Glutamatergic neuron (in vitro differentiated cells): ENCODE measurements at regions not wholly inside any gene's neighbourhood (a gene's known extent, or its start where the extent isn't known, plus 50 kb on each side); places are given as distances from the start of the nearest gene placed in this dataset.
"Not testable (repeated sequence)": the region's sequence is repeated elsewhere in the genome, so short reads cannot be mapped to it uniquely, and the experiment has no call there.

Source experiments
- DNase-seq: peaks from one replicate; pipeline ENCODE4 v3.0.0; 2022
- H3K27ac Mint-ChIP-seq: one replicate; pipeline ENCODE4 v1.8.0; 2020; ENCODE audit warnings: mild to moderate bottlenecking, mixed read lengths, inconsistent platforms; ENCODE audit not compliant: unreplicated experiment
- H3K27me3 Mint-ChIP-seq: one replicate; pipeline ENCODE4 v1.8.0; 2020; ENCODE audit warnings: mild to moderate bottlenecking, moderate library complexity, mixed read lengths, inconsistent platforms; ENCODE audit not compliant: unreplicated experiment
- H3K36me3 Mint-ChIP-seq: one replicate; pipeline ENCODE4 v1.8.0; 2020; ENCODE audit warnings: mild to moderate bottlenecking, mixed read lengths, inconsistent platforms; ENCODE audit not compliant: unreplicated experiment
- H3K4me1 Mint-ChIP-seq: one replicate; pipeline ENCODE4 v1.8.0; 2020; ENCODE audit warnings: mild to moderate bottlenecking, low read depth, mixed read lengths, inconsistent platforms; ENCODE audit not compliant: unreplicated experiment
- H3K4me3 Mint-ChIP-seq: one replicate; pipeline ENCODE4 v1.8.0; 2020; ENCODE audit warnings: mild to moderate bottlenecking, mixed read lengths, inconsistent platforms; ENCODE audit not compliant: unreplicated experiment
- H3K9me3 Mint-ChIP-seq: one replicate; pipeline ENCODE4 v1.8.0; 2020; ENCODE audit warnings: mild to moderate bottlenecking, moderate library complexity, mixed read lengths, inconsistent platforms; ENCODE audit not compliant: unreplicated experiment
- CTCF ChIP-seq: fragments of 200-600 bp; sonication (generic); IDR thresholded peaks from one replicate; pipeline ENCODE4 v1.5.0; 2021; ENCODE audit not compliant: partially characterized antibody, unreplicated experiment

GRCh38 chr1:157352216-157352615, 200.1 kb downstream of the FCRL5 start:
- Mint-ChIP-seq H3K27me3 (no peaks in the 10 kb centered on the region), H3K4me3 (no peak overlapping the region), H3K36me3 (no peaks in the 10 kb centered on the region), H3K27ac (no peak overlapping the region), H3K9me3 (no peaks in the 10 kb centered on the region), H3K4me1 (no peaks in the 10 kb centered on the region)
- no peak for DNase-seq
- no peak for TF ChIP-seq CTCF

- H3K27ac Mint-ChIP-seq, H3K27me3 Mint-ChIP-seq, H3K36me3 Mint-ChIP-seq, DNase-seq, H3K4me3 Mint-ChIP-seq, H3K4me1 Mint-ChIP-seq, H3K9me3 Mint-ChIP-seq: not testable (repeated sequence)
Observed at GRCh38 chr1:157351800-157352199, 200.5 kb downstream of the FCRL5 start.

GRCh38 chr1:157348538-157349480, 203.5 kb downstream of the FCRL5 start:
- Mint-ChIP-seq H3K27ac (no peak overlapping the region), H3K36me3 (no peaks in the 10 kb centered on the region), H3K4me1 (no peaks in the 10 kb centered on the region), H3K4me3 (no peak overlapping the region), H3K9me3 (no peaks in the 10 kb centered on the region), H3K27me3 (no peaks in the 10 kb centered on the region)
- TF ChIP-seq CTCF: no peak
- no peak for DNase-seq

GRCh38 chr1:157347506-157347905, 204.8 kb downstream of the FCRL5 start:
- no peaks in the 10 kb centered on the region for H3K4me1 Mint-ChIP-seq
- H3K27me3 Mint-ChIP-seq: no peaks in the 10 kb centered on the region
- no peaks in the 10 kb centered on the region for H3K9me3 Mint-ChIP-seq
- H3K4me3 Mint-ChIP-seq: no peak overlapping the region
- no peaks in the 10 kb centered on the region for H3K36me3 Mint-ChIP-seq
- no peak for TF ChIP-seq CTCF
- H3K27ac Mint-ChIP-seq: no peak overlapping the region
- no peak for DNase-seq

GRCh38 chr1:157337785-157338184, 199.6 kb upstream of the ETV3 start:
- H3K27ac Mint-ChIP-seq, DNase-seq, H3K36me3 Mint-ChIP-seq, H3K9me3 Mint-ChIP-seq, H3K4me3 Mint-ChIP-seq, H3K4me1 Mint-ChIP-seq, H3K27me3 Mint-ChIP-seq: not testable (repeated sequence)

GRCh38 chr1:157335056-157335455, 196.9 kb upstream of the ETV3 start:
- H3K27ac Mint-ChIP-seq: no peak overlapping the region
- no peak for DNase-seq
- peaks cover 9% of the 10 kb centered on the region for H3K9me3 Mint-ChIP-seq
- H3K27me3 Mint-ChIP-seq: no peaks in the 10 kb centered on the region
- H3K4me1 Mint-ChIP-seq: no peaks in the 10 kb centered on the region
- no peak for TF ChIP-seq CTCF
- peaks cover 6% of the 10 kb centered on the region for H3K36me3 Mint-ChIP-seq
- no peak overlapping the region for H3K4me3 Mint-ChIP-seq
